GM23338 (cell line): ENCODE measurements at regions not wholly inside any gene's neighbourhood (a gene's known extent, or its start where the extent isn't known, plus 50 kb on each side); places are given as distances from the start of the nearest gene placed in this dataset.

Experiments
- CREB1 ChIP-seq: fragments of 250-450 bp; sonication (Bioruptor Pico); IDR thresholded peaks from 2 replicates; pipeline ENCODE4 v1.5.0; 2020; ENCODE audit warnings: low read depth, mild to moderate bottlenecking, moderate library complexity
- CTCF ChIP-seq, 2 experiments: fragments of 200-600 bp in 1 of 2; sonication (generic) in 1 of 2; conservative IDR thresholded peaks; 2 replicates each; pipeline versions ENCODE4 v1.5.1 to v1.6.1; 2016 to 2017; ENCODE audit warnings: antibody characterized with exemption in 2 of 2, low read depth in 2 of 2, mild to moderate bottlenecking in 2 of 2, moderate library complexity in 1 of 2
- EZH2 ChIP-seq: fragments of 200-600 bp; sonication (generic); IDR thresholded peaks from one replicate; pipeline ENCODE4 v1.8.0; 2017; ENCODE audit warnings: antibody characterized with exemption, mild to moderate bottlenecking, low read depth; ENCODE audit not compliant: unreplicated experiment
- EZH2phosphoT487 ChIP-seq: fragments of 200-600 bp; sonication (generic); IDR thresholded peaks from one replicate; pipeline ENCODE4 v1.8.1; 2018; ENCODE audit warnings: antibody characterized with exemption; ENCODE audit not compliant: unreplicated experiment
- POLR2AphosphoS5 ChIP-seq: IDR thresholded peaks from 2 replicates; pipeline ENCODE4 v1.6.1; 2016; ENCODE audit warnings: antibody characterized with exemption, low read depth
- REST ChIP-seq: IDR thresholded peaks from one replicate; pipeline ENCODE4 v1.6.1; 2018; ENCODE audit warnings: antibody characterized with exemption; ENCODE audit not compliant: unreplicated experiment
- ZNF462 ChIP-seq: fragments of 250-450 bp; sonication (Bioruptor Pico); IDR thresholded peaks from 2 replicates; pipeline ENCODE4 v1.5.0; 2020; ENCODE audit warnings: mild to moderate bottlenecking, moderate library complexity

GRCh38 chr2:185012643-185013042 is 414.3 kb downstream of the ZNF804A start:
- no peak for TF ChIP-seq CTCF (conservative IDR thresholded peaks at IDR 0.05; ENCODE audit: low read depth in 2 of 2)
- TF ChIP-seq EZH2phosphoT487: no peak
- no peak for TF ChIP-seq EZH2
- no peak for TF ChIP-seq ZNF462 (CRISPR knock-in tag)
- no peak for TF ChIP-seq REST
- TF ChIP-seq POLR2AphosphoS5: no peak
- no peak for TF ChIP-seq CREB1 (CRISPR knock-in tag)
